Mammary epithelial cell (primary cell): ENCODE measurements at regions not wholly inside any gene's neighbourhood (a gene's known extent, or its start where the extent isn't known, plus 50 kb on each side); places are given as distances from the start of the nearest gene placed in this dataset.

Source experiments
- CTCF ChIP-seq, 2 donors: IDR thresholded peaks in 1 of 2; conservative IDR thresholded peaks in 1 of 2; 2 replicates each; pipeline ENCODE4 v1.5.1; 2011 to 2012; ENCODE audit warnings: inconsistent platforms in 2 of 2, low read length in 2 of 2, mild to moderate bottlenecking in 2 of 2, control low read depth in 1 of 2, low read depth in 1 of 2; ENCODE audit not compliant: insufficient read depth in 1 of 2; ENCODE audit errors: extremely low read depth in 1 of 2
- EZH2 ChIP-seq: IDR thresholded peaks from 2 replicates; pipeline ENCODE4 v1.6.1; 2012; ENCODE audit warnings: low read length, inconsistent platforms, borderline replicate concordance

- TF ChIP-seq CTCF (conservative IDR thresholded peaks at IDR 0.05 in 1 of 2, IDR thresholded peaks at IDR 0.05 in 1 of 2; ENCODE audit: extremely low read depth in 1 of 2, insufficient read depth in 1 of 2, low read depth in 1 of 2, low read length in 2 of 2): no peak
- no peak for TF ChIP-seq EZH2
Measured at GRCh38 chr10:131758939-131759301, 141.9 kb upstream of the PPP2R2D start.
